Putamen (tissue), 1 donor: ENCODE measurements at regions not wholly inside any gene's neighbourhood (a gene's known extent, or its start where the extent isn't known, plus 50 kb on each side); places are given as distances from the start of the nearest gene placed in this dataset.
A peak's percentile ranks its signal among the peaks of the same experiment; 100 is the strongest.

Experiments used
- DNase-seq: peaks from one replicate; pipeline ENCODE4 v3.0.0-alpha.2; 2016; ENCODE audit warnings: low spot score

GRCh38 chr11:109554951-109555350 is 133.0 kb downstream of the C11orf87 start:
- no peak for DNase-seq

- DNase-seq: no peak
Observed at GRCh38 chr11:109564241-109564640, 142.3 kb downstream of the C11orf87 start.

GRCh38 chr11:109582470-109582869 is 160.5 kb downstream of the C11orf87 start:
- DNase-seq: no peak

GRCh38 chr11:109584001-109584972 is 162.3 kb downstream of the C11orf87 start:
- DNase-seq: no peak

GRCh38 chr11:109586789-109587188 is 164.8 kb downstream of the C11orf87 start:
- no peak for DNase-seq

GRCh38 chr11:109590782-109591181 is 168.8 kb downstream of the C11orf87 start:
- DNase-seq: no peak

GRCh38 chr11:109597336-109597735 is 175.3 kb downstream of the C11orf87 start:
- no peak for DNase-seq

- no peak for DNase-seq
Observed at GRCh38 chr11:109604481-109605400, 182.8 kb downstream of the C11orf87 start.

GRCh38 chr11:109606256-109606655 is 184.3 kb downstream of the C11orf87 start:
- peak; percentile 30 for DNase-seq

GRCh38 chr11:109609454-109610185 is 187.6 kb downstream of the C11orf87 start:
- no peak for DNase-seq

GRCh38 chr11:109612496-109612895 is 190.5 kb downstream of the C11orf87 start:
- DNase-seq: no peak

- no peak for DNase-seq
Observed at GRCh38 chr11:109619498-109619897, 197.5 kb downstream of the C11orf87 start.

- DNase-seq: no peak
Observed at GRCh38 chr11:109629734-109630133, 207.7 kb downstream of the C11orf87 start.

GRCh38 chr11:109641549-109641948 is 219.6 kb downstream of the C11orf87 start:
- no peak for DNase-seq

GRCh38 chr11:109644152-109644551 is 222.2 kb downstream of the C11orf87 start:
- DNase-seq: peak; percentile 80

GRCh38 chr11:109648804-109649203 is 226.8 kb downstream of the C11orf87 start:
- no peak for DNase-seq

- DNase-seq: no peak
Observed at GRCh38 chr11:109654091-109654490, 232.1 kb downstream of the C11orf87 start.

- no peak for DNase-seq
Observed at GRCh38 chr11:109658190-109658589, 236.2 kb downstream of the C11orf87 start.

- DNase-seq: no peak
Observed at GRCh38 chr11:109667719-109668118, 245.7 kb downstream of the C11orf87 start.

GRCh38 chr11:109668973-109669634 is 247.1 kb downstream of the C11orf87 start:
- DNase-seq: no peak

- no peak for DNase-seq
Observed at GRCh38 chr11:109677231-109677630, 255.2 kb downstream of the C11orf87 start.
